Prostate gland (tissue), 2 donors: ENCODE measurements at regions not wholly inside any gene's neighbourhood (a gene's known extent, or its start where the extent isn't known, plus 50 kb on each side); places are given as distances from the start of the nearest gene placed in this dataset.

Experiments
- CTCF ChIP-seq, 4 experiments: fragments of 200-600 bp in 2 of 4; fragments of 450-650 bp in 2 of 4; sonication (generic) in 2 of 4; IDR thresholded peaks; 1 replicate in 3 of 4; 2 replicates in 1 of 4; pipeline ENCODE4 v1.5.1; 2016 to 2019; ENCODE audit warnings: antibody characterized with exemption in 4 of 4, mild to moderate bottlenecking in 2 of 4, moderate library complexity in 2 of 4
- POLR2A ChIP-seq: fragments of 450-650 bp; IDR thresholded peaks from one replicate; pipeline ENCODE4 v1.6.1; 2016; ENCODE audit warnings: antibody characterized with exemption, mild to moderate bottlenecking
- POLR2AphosphoS5 ChIP-seq: sonication (generic); formaldehyde crosslinking; IDR thresholded peaks from one replicate; pipeline ENCODE4 v1.6.1; 2017; ENCODE audit warnings: antibody characterized with exemption

DNA sequence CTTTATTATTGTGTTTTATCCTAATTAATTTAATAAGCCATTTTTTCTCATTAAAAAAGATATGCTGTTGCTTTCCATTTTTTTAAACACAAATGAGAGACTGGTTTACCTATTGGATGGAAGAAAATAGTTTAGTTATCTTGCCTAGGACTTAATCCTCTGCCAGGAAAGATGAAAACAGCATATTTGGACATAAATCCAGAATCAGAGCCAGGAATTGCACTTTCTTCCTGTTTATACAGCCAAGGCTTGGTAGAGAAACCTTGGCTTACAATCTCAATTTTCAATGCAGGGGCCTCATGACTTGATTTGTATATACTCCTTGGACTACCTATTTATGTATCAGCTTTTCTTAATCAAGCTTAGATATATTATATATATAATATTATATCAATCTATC, 618.8 kb upstream of the SEMA3D start:
- no peak for TF ChIP-seq POLR2A
- no peak for TF ChIP-seq CTCF (IDR thresholded peaks at IDR 0.05)
- TF ChIP-seq POLR2AphosphoS5, result no peak
